ENCODE measurements at regions not wholly inside any gene's neighbourhood (a gene's known extent, or its start where the extent isn't known, plus 50 kb on each side); places are given as distances from the start of the nearest gene placed in this dataset.

GRCh38 chr2:3126171-3126910 lies 251.3 kb downstream of the EIPR1 start:
- TF ChIP-seq POLR2A (IDR thresholded peaks at IDR 0.05): no peak
- TF ChIP-seq, protein P1, sequence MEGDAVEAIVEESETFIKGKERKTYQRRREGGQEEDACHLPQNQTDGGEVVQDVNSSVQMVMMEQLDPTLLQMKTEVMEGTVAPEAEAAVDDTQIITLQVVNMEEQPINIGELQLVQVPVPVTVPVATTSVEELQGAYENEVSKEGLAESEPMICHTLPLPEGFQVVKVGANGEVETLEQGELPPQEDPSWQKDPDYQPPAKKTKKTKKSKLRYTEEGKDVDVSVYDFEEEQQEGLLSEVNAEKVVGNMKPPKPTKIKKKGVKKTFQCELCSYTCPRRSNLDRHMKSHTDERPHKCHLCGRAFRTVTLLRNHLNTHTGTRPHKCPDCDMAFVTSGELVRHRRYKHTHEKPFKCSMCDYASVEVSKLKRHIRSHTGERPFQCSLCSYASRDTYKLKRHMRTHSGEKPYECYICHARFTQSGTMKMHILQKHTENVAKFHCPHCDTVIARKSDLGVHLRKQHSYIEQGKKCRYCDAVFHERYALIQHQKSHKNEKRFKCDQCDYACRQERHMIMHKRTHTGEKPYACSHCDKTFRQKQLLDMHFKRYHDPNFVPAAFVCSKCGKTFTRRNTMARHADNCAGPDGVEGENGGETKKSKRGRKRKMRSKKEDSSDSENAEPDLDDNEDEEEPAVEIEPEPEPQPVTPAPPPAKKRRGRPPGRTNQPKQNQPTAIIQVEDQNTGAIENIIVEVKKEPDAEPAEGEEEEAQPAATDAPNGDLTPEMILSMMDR (IDR thresholded peaks at IDR 0.05 in 8 of 11, conservative IDR thresholded peaks at IDR 0.05 in 3 of 11): no peak
- no peak for TF ChIP-seq POLR2AphosphoS5 (IDR thresholded peaks at IDR 0.05)

Data from spleen (tissue), 7 donors.